ENCODE measurements at regions not wholly inside any gene's neighbourhood (a gene's known extent, or its start where the extent isn't known, plus 50 kb on each side); places are given as distances from the start of the nearest gene placed in this dataset.

- Histone ChIP-seq H3K27ac (ENCODE audit: insufficient read depth, low read depth, low read length, poor library complexity, severe bottlenecking) (no peak overlapping the region), H3K4me3 (ENCODE audit: insufficient read depth, low read depth, low read length) (no peak overlapping the region), H3K36me3 (ENCODE audit: control insufficient read depth, insufficient read depth, low read length) (no peaks in the 10 kb centered on the region), H3K27me3 (ENCODE audit: control insufficient read depth, insufficient read depth, low read length, poor library complexity, severe bottlenecking) (no peaks in the 10 kb centered on the region), H3K4me1 (ENCODE audit: control insufficient read depth, insufficient read depth, low read length) (peaks cover 6% of the 10 kb centered on the region), H3K9me3 (ENCODE audit: control insufficient read depth, low read length) (no peaks in the 10 kb centered on the region)
- WGBS, 2 experiments = 7 to 8% methylated on average over 5 of the region's 5 CpGs
Observed at GRCh38 chr17:6303664-6304063, 131.3 kb downstream of the AIPL1 start.

GRCh38 chr17:6299275-6299674 lies 135.6 kb downstream of the AIPL1 start:
- Histone ChIP-seq H3K36me3 (ENCODE audit: control insufficient read depth, insufficient read depth, low read length) (no peaks in the 10 kb centered on the region), H3K27me3 (ENCODE audit: control insufficient read depth, insufficient read depth, low read length, poor library complexity, severe bottlenecking) (no peaks in the 10 kb centered on the region), H3K9me3 (ENCODE audit: control insufficient read depth, low read length) (no peaks in the 10 kb centered on the region), H3K4me1 (ENCODE audit: control insufficient read depth, insufficient read depth, low read length) (no peaks in the 10 kb centered on the region), H3K27ac (ENCODE audit: insufficient read depth, low read depth, low read length, poor library complexity, severe bottlenecking) (no peak overlapping the region), H3K4me3 (ENCODE audit: insufficient read depth, low read depth, low read length) (no peak overlapping the region)
- WGBS, 2 experiments = 74 to 77% methylated on average over 6 of the region's 6 CpGs

- Histone ChIP-seq H3K27me3 (ENCODE audit: control insufficient read depth, insufficient read depth, low read length, poor library complexity, severe bottlenecking) (no peaks in the 10 kb centered on the region), H3K9me3 (ENCODE audit: control insufficient read depth, low read length) (no peaks in the 10 kb centered on the region), H3K4me1 (ENCODE audit: control insufficient read depth, insufficient read depth, low read length) (no peaks in the 10 kb centered on the region), H3K36me3 (ENCODE audit: control insufficient read depth, insufficient read depth, low read length) (no peaks in the 10 kb centered on the region), H3K27ac (ENCODE audit: insufficient read depth, low read depth, low read length, poor library complexity, severe bottlenecking) (no peak overlapping the region), H3K4me3 (ENCODE audit: insufficient read depth, low read depth, low read length) (no peak overlapping the region)
- 88% methylated on average over 4 of the region's 4 CpGs for WGBS, 2 experiments
Observed at GRCh38 chr17:6297960-6298359, 137.0 kb downstream of the AIPL1 start.

- WGBS, 2 experiments = 87 to 92% methylated on average over 2 of the region's 2 CpGs
- Histone ChIP-seq H3K27ac (ENCODE audit: insufficient read depth, low read depth, low read length, poor library complexity, severe bottlenecking) (no peak overlapping the region), H3K4me3 (ENCODE audit: insufficient read depth, low read depth, low read length) (no peak overlapping the region), H3K4me1 (ENCODE audit: control insufficient read depth, insufficient read depth, low read length) (no peaks in the 10 kb centered on the region), H3K27me3 (ENCODE audit: control insufficient read depth, insufficient read depth, low read length, poor library complexity, severe bottlenecking) (no peaks in the 10 kb centered on the region), H3K36me3 (ENCODE audit: control insufficient read depth, insufficient read depth, low read length) (no peaks in the 10 kb centered on the region), H3K9me3 (ENCODE audit: control insufficient read depth, low read length) (no peaks in the 10 kb centered on the region)
Observed at GRCh38 chr17:6297119-6297518, 137.8 kb downstream of the AIPL1 start.

GRCh38 chr17:6290488-6291196 lies 144.3 kb downstream of the AIPL1 start:
- H3K27me3 ChIP-seq (ENCODE audit: control insufficient read depth, insufficient read depth, low read length, poor library complexity, severe bottlenecking) = no peaks in the 10 kb centered on the region
- H3K4me1 ChIP-seq (ENCODE audit: control insufficient read depth, insufficient read depth, low read length) = no peaks in the 10 kb centered on the region
- 94 to 98% methylated on average over 2 of the region's 2 CpGs for WGBS, 2 experiments
- H3K27ac ChIP-seq (ENCODE audit: insufficient read depth, low read depth, low read length, poor library complexity, severe bottlenecking) = no peak overlapping the region
- no peak overlapping the region for H3K4me3 ChIP-seq (ENCODE audit: insufficient read depth, low read depth, low read length)
- H3K36me3 ChIP-seq (ENCODE audit: control insufficient read depth, insufficient read depth, low read length) = no peaks in the 10 kb centered on the region
- no peaks in the 10 kb centered on the region for H3K9me3 ChIP-seq (ENCODE audit: control insufficient read depth, low read length)

- H3K36me3 ChIP-seq (ENCODE audit: control insufficient read depth, insufficient read depth, low read length) = no peaks in the 10 kb centered on the region
- H3K4me3 ChIP-seq (ENCODE audit: insufficient read depth, low read depth, low read length) = no peak overlapping the region
- no peaks in the 10 kb centered on the region for H3K27me3 ChIP-seq (ENCODE audit: control insufficient read depth, insufficient read depth, low read length, poor library complexity, severe bottlenecking)
- 67 to 68% methylated on average over 4 of the region's 4 CpGs for WGBS, 2 experiments
- no peaks in the 10 kb centered on the region for H3K4me1 ChIP-seq (ENCODE audit: control insufficient read depth, insufficient read depth, low read length)
- H3K9me3 ChIP-seq (ENCODE audit: control insufficient read depth, low read length) = no peaks in the 10 kb centered on the region
- no peak overlapping the region for H3K27ac ChIP-seq (ENCODE audit: insufficient read depth, low read depth, low read length, poor library complexity, severe bottlenecking)
Observed at GRCh38 chr17:6286233-6286632, 148.7 kb downstream of the AIPL1 start.

- Histone ChIP-seq H3K27ac (ENCODE audit: insufficient read depth, low read depth, low read length, poor library complexity, severe bottlenecking) (no peak overlapping the region), H3K27me3 (ENCODE audit: control insufficient read depth, insufficient read depth, low read length, poor library complexity, severe bottlenecking) (no peaks in the 10 kb centered on the region), H3K4me1 (ENCODE audit: control insufficient read depth, insufficient read depth, low read length) (no peaks in the 10 kb centered on the region), H3K36me3 (ENCODE audit: control insufficient read depth, insufficient read depth, low read length) (no peaks in the 10 kb centered on the region), H3K9me3 (ENCODE audit: control insufficient read depth, low read length) (no peaks in the 10 kb centered on the region), H3K4me3 (ENCODE audit: insufficient read depth, low read depth, low read length) (no peak overlapping the region)
Observed at GRCh38 chr17:6285486-6285885, 149.4 kb downstream of the AIPL1 start.

GRCh38 chr17:6279659-6280058 lies 155.3 kb downstream of the AIPL1 start:
- no peaks in the 10 kb centered on the region for H3K36me3 ChIP-seq (ENCODE audit: control insufficient read depth, insufficient read depth, low read length)
- WGBS, 2 experiments = 62 to 63% methylated on average over 7 of the region's 7 CpGs
- H3K9me3 ChIP-seq (ENCODE audit: control insufficient read depth, low read length) = no peaks in the 10 kb centered on the region
- H3K4me1 ChIP-seq (ENCODE audit: control insufficient read depth, insufficient read depth, low read length) = no peaks in the 10 kb centered on the region
- no peak overlapping the region for H3K27ac ChIP-seq (ENCODE audit: insufficient read depth, low read depth, low read length, poor library complexity, severe bottlenecking)
- H3K4me3 ChIP-seq (ENCODE audit: insufficient read depth, low read depth, low read length) = no peak overlapping the region
- H3K27me3 ChIP-seq (ENCODE audit: control insufficient read depth, insufficient read depth, low read length, poor library complexity, severe bottlenecking) = no peaks in the 10 kb centered on the region

GRCh38 chr17:6278376-6278775 lies 156.5 kb downstream of the AIPL1 start:
- Histone ChIP-seq H3K4me3 (ENCODE audit: insufficient read depth, low read depth, low read length) (no peak overlapping the region), H3K9me3 (ENCODE audit: control insufficient read depth, low read length) (no peaks in the 10 kb centered on the region), H3K36me3 (ENCODE audit: control insufficient read depth, insufficient read depth, low read length) (no peaks in the 10 kb centered on the region), H3K27ac (ENCODE audit: insufficient read depth, low read depth, low read length, poor library complexity, severe bottlenecking) (no peak overlapping the region), H3K27me3 (ENCODE audit: control insufficient read depth, insufficient read depth, low read length, poor library complexity, severe bottlenecking) (no peaks in the 10 kb centered on the region), H3K4me1 (ENCODE audit: control insufficient read depth, insufficient read depth, low read length) (no peaks in the 10 kb centered on the region)
- 95 to 97% methylated on average over 3 to 4 of the region's 4 CpGs for WGBS, 2 experiments

- Histone ChIP-seq H3K4me1 (ENCODE audit: control insufficient read depth, insufficient read depth, low read length) (no peaks in the 10 kb centered on the region), H3K4me3 (ENCODE audit: insufficient read depth, low read depth, low read length) (no peak overlapping the region), H3K36me3 (ENCODE audit: control insufficient read depth, insufficient read depth, low read length) (no peaks in the 10 kb centered on the region), H3K27ac (ENCODE audit: insufficient read depth, low read depth, low read length, poor library complexity, severe bottlenecking) (no peak overlapping the region), H3K27me3 (ENCODE audit: control insufficient read depth, insufficient read depth, low read length, poor library complexity, severe bottlenecking) (no peaks in the 10 kb centered on the region), H3K9me3 (ENCODE audit: control insufficient read depth, low read length) (no peaks in the 10 kb centered on the region)
- 67 to 70% methylated on average over 5 of the region's 5 CpGs for WGBS, 2 experiments
Observed at GRCh38 chr17:6276711-6277110, 158.2 kb downstream of the AIPL1 start.

- 46% methylated on average over 6 of the region's 6 CpGs for WGBS, 2 experiments
- Histone ChIP-seq H3K27me3 (ENCODE audit: control insufficient read depth, insufficient read depth, low read length, poor library complexity, severe bottlenecking) (no peaks in the 10 kb centered on the region), H3K4me1 (ENCODE audit: control insufficient read depth, insufficient read depth, low read length) (no peaks in the 10 kb centered on the region), H3K36me3 (ENCODE audit: control insufficient read depth, insufficient read depth, low read length) (no peaks in the 10 kb centered on the region), H3K9me3 (ENCODE audit: control insufficient read depth, low read length) (no peaks in the 10 kb centered on the region), H3K27ac (ENCODE audit: insufficient read depth, low read depth, low read length, poor library complexity, severe bottlenecking) (no peak overlapping the region), H3K4me3 (ENCODE audit: insufficient read depth, low read depth, low read length) (no peak overlapping the region)
Observed at GRCh38 chr17:6274310-6274709, 160.6 kb downstream of the AIPL1 start.
